ENCODE measurements at regions not wholly inside any gene's neighbourhood (a gene's known extent, or its start where the extent isn't known, plus 50 kb on each side); places are given as distances from the start of the nearest gene placed in this dataset.

DNA sequence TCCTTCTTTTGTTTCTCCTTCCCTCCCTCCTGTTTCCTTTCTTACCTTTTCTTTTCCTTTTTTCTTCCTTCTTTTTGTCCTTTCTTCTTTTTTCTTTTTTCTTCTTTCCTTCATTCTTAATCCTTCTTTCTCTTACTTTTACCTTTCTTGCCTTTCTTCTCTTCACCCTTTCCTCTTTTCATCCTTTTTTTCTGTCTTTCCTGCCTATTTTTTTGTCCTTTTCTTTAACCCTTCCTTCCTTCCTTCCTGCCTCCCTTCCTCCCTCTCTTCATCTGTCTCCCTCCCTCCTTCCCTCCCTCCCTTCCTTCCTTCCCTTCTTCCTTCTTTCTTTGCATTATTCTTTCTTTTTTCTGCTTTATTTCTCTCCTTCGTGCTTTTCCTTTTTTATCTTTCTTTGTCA, 160.7 kb downstream of the AXIN2 start:
- DNase-seq (ENCODE audit: low spot score) = no peak
- in situ Hi-C loops (cut with MboI; ENCODE audit: low pct_unique_long_range_greater_than_20kb, low sequenced_read_pairs, unreplicated experiment) = no loop called here
- TF ChIP-seq, protein P1, sequence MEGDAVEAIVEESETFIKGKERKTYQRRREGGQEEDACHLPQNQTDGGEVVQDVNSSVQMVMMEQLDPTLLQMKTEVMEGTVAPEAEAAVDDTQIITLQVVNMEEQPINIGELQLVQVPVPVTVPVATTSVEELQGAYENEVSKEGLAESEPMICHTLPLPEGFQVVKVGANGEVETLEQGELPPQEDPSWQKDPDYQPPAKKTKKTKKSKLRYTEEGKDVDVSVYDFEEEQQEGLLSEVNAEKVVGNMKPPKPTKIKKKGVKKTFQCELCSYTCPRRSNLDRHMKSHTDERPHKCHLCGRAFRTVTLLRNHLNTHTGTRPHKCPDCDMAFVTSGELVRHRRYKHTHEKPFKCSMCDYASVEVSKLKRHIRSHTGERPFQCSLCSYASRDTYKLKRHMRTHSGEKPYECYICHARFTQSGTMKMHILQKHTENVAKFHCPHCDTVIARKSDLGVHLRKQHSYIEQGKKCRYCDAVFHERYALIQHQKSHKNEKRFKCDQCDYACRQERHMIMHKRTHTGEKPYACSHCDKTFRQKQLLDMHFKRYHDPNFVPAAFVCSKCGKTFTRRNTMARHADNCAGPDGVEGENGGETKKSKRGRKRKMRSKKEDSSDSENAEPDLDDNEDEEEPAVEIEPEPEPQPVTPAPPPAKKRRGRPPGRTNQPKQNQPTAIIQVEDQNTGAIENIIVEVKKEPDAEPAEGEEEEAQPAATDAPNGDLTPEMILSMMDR (IDR thresholded peaks at IDR 0.05; ENCODE audit: extremely low read depth, insufficient read depth, missing control alignments) = no peak

DNA sequence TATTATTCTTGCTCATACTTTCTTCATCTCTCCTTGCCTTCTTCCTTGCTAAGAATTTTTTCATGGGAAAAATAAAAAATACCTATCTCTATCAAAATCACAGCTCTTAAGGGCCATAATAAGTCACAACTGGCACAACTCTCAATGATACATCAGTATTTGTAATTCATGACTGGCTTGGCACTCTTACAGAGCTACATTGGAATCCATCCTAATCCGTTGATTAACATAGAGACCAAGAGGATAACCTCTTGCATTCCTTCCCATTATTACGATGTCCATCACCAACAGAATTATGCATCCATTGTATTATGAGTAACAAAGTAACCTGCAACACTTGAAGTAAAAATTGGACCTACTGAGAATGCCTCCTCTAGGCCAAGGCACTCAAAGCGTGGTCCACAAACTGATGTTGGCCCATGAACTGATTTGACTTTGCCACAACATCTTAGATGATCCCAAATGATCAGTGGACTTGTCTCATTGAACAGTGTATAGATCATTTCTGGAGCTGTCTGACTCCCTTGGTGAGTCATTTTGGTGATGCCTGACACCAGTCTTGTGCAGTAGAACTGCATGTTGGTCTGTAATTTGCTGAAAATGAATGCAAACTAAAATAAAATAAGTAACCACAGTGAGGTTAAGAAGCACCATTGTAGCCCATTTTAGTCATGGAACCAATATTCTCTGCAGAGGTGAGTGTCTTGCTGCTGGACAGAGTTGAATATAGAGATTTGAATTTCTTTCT, 163.2 kb downstream of the AXIN2 start:
- no peak for DNase-seq (ENCODE audit: low spot score)
- in situ Hi-C loops (cut with MboI; ENCODE audit: low pct_unique_long_range_greater_than_20kb, low sequenced_read_pairs, unreplicated experiment) = no loop called here
- TF ChIP-seq, protein P1 (IDR thresholded peaks at IDR 0.05; ENCODE audit: extremely low read depth, insufficient read depth, missing control alignments) = no peak

DNA sequence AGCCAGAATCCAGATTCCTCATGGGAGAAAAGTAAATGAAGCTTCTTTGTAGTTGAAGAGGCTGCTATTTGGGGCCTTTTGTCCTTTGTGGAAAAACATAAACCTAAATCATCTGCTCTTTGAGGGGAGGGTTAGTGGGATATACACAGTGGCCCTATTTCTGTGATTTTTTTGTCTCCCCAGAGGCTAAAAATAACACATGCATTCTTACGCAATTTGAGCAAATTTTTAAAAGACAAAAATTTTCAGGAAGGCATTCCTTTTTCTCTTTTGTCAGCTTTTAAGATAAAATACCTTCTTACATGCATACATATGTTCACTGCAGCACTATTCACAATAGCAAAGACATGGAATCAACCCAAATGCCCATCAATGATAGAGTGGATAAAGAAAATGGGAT, 165.5 kb downstream of the AXIN2 start:
- no peak for DNase-seq (ENCODE audit: low spot score)
- in situ Hi-C loops (cut with MboI; ENCODE audit: low pct_unique_long_range_greater_than_20kb, low sequenced_read_pairs, unreplicated experiment) = no loop called here
- TF ChIP-seq, protein P1 (IDR thresholded peaks at IDR 0.05; ENCODE audit: extremely low read depth, insufficient read depth, missing control alignments) = no peak

GRCh38 chr17:65394811-65395472, 166.5 kb downstream of the AXIN2 start:
- no peak for DNase-seq (ENCODE audit: low spot score)
- in situ Hi-C loops (cut with MboI; ENCODE audit: low pct_unique_long_range_greater_than_20kb, low sequenced_read_pairs, unreplicated experiment) = no loop called here
- TF ChIP-seq, protein P1 (IDR thresholded peaks at IDR 0.05; ENCODE audit: extremely low read depth, insufficient read depth, missing control alignments) = no peak

DNA sequence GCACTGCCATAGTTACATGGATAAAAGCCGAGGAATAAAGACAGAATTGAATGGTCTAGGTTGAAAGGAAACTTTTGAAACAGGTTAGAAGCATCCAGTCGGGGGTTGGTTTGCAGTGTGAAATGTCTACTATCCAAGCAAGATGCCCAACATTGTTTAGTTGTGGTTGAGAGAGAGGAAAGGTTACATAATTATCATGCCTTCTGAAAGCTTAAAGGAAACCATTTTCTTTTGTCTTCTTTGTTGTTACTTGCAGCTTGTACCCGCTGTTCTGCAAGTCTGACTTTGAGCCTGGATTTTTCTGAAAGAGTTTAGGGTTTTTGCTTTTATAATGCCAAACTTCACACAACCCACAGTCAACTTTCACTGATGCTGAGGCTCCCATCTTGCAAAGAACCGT, 167.9 kb downstream of the AXIN2 start:
- no peak for DNase-seq (ENCODE audit: low spot score)
- in situ Hi-C loops (cut with MboI; ENCODE audit: low pct_unique_long_range_greater_than_20kb, low sequenced_read_pairs, unreplicated experiment) = no loop called here
- TF ChIP-seq, protein P1 (IDR thresholded peaks at IDR 0.05; ENCODE audit: extremely low read depth, insufficient read depth, missing control alignments) = no peak

GRCh38 chr17:65389949-65390348, 171.5 kb downstream of the AXIN2 start:
- in situ Hi-C loops (cut with MboI; ENCODE audit: low pct_unique_long_range_greater_than_20kb, low sequenced_read_pairs, unreplicated experiment) = no loop called here
- no peak for DNase-seq (ENCODE audit: low spot score)
- TF ChIP-seq, protein P1 (IDR thresholded peaks at IDR 0.05; ENCODE audit: extremely low read depth, insufficient read depth, missing control alignments) = no peak
